Kidney (tissue), 13 donors: ENCODE measurements at regions not wholly inside any gene's neighbourhood (a gene's known extent, or its start where the extent isn't known, plus 50 kb on each side); places are given as distances from the start of the nearest gene placed in this dataset.

Source experiments
- DNase-seq, 5 donors: peaks; one replicate each; pipeline ENCODE4 v3.0.0-alpha.2; 2013 to 2020
- FAIRE-seq: peaks from 2 replicates; lab custom pipeline; 2012; peaks lifted over from hg19 to GRCh38; lab: Jason Lieb, UNC
- H3K27ac ChIP-seq, 2 donors: one replicate each; pipeline ENCODE4 v1.7.0; 2013; ENCODE audit warnings: low read depth in 2 of 2, low read length in 2 of 2, inconsistent platforms in 1 of 2
- H3K27me3 ChIP-seq: one replicate; pipeline ENCODE4 v1.7.1; 2013; ENCODE audit warnings: low read length, inconsistent platforms; ENCODE audit not compliant: control insufficient read depth, insufficient read depth
- H3K36me3 ChIP-seq, 3 donors: one replicate each; pipeline versions ENCODE4 v1.7.0 to v1.7.1; 2013; ENCODE audit warnings: low read length in 3 of 3, control low read depth in 1 of 3, inconsistent platforms in 1 of 3; ENCODE audit not compliant: insufficient read depth in 3 of 3, control insufficient read depth in 2 of 3
- H3K4me1 ChIP-seq, 3 donors: one replicate each; pipeline versions ENCODE4 v1.7.0 to v1.7.1; 2013; ENCODE audit warnings: low read length in 3 of 3, inconsistent platforms in 1 of 3, low read depth in 1 of 3; ENCODE audit not compliant: control insufficient read depth in 2 of 3, insufficient read depth in 2 of 3
- H3K4me3 ChIP-seq, 3 donors: one replicate each; pipeline versions ENCODE4 v1.7.0 to v1.8.1; 2013; ENCODE audit warnings: low read length in 3 of 3, control low read depth in 1 of 3, inconsistent platforms in 1 of 3
- H3K9ac ChIP-seq, 3 donors: one replicate each; pipeline versions ENCODE4 v1.7.0 to v1.7.1; 2013; ENCODE audit warnings: low read length in 3 of 3, control low read depth in 1 of 3, inconsistent platforms in 1 of 3
- H3K9me3 ChIP-seq, 3 donors: one replicate each; pipeline versions ENCODE4 v1.7.0 to v1.7.1; 2013; ENCODE audit warnings: low read length in 3 of 3, control low read depth in 1 of 3, inconsistent platforms in 1 of 3; ENCODE audit not compliant: control insufficient read depth in 2 of 3, insufficient read depth in 1 of 3
- CTCF ChIP-seq: IDR thresholded peaks from 3 replicates; pipeline ENCODE4 v1.5.1; 2012; ENCODE audit warnings: mild to moderate bottlenecking, moderate library complexity, borderline replicate concordance; ENCODE audit not compliant: insufficient read depth; ENCODE audit errors: extremely low read depth
- intact Hi-C: fragments of 100-400 bp; cut with DNase I; formaldehyde crosslinking; loops from one replicate; pipeline ENCODE4 v1.11.1; 2022
- donor health status: control.
- donor health status: control.
- donor health status: control.
- donor health status: control.
- donor health status: control.
- donor health status: DM: yes; HTN: yes; CAD: no.
- donor health status: Normal renal cell carcinoma (clear cell type).

GRCh38 chr2:67570611-67571010, 173.5 kb downstream of the ETAA1 start:
- DNase-seq (no peak), FAIRE-seq (no peak)
- Histone ChIP-seq H3K9me3 (no peaks in the 10 kb centered on the region), H3K27me3 (no peaks in the 10 kb centered on the region), H3K36me3 (no peaks in the 10 kb centered on the region), H3K9ac (no peak overlapping the region), H3K4me3 (no peak overlapping the region), H3K4me1 (no peaks in the 10 kb centered on the region), H3K27ac (no peak overlapping the region)
- intact Hi-C loops = no loop called here
- TF ChIP-seq CTCF = no peak

DNA sequence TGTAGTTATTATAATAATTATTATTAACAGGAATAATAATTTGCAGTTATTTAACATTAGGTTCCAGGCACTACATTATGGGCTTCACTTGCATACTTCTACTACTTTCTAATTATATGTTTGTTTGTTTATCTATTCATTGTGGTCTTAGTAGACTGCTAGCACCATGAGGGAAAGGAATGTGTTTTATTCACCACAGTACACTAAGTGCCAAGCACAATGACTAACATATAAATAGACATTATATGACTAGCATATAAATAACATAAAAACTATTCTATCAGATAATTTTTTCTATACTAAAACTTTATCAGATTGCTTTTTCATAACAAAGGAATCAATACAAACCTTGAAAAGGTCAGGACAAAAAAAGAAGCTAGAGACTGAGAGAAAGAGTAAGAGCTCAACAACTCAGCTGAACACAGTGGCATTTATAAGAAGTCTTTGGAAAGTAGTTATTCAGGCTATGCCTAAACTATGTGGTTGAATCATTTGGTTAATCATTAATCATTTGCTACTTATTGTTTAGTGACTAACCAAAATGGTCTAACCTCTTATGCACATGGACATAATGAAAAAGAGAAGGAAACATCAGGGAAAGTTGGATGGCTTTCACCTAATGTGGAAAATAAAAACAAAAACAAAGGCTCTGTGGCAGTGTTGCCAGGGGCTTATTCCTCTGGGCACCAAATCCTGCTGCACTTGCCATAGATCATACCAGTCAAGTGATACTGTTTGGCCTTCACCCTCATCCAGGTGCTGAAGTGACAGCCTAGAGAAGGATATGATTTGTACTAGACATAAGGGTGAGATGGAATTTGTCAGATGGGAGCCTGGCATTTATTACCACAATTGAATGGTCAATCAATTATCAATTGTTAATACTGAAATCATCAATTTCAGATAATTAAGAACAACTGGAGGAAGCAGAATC, 174.9 kb downstream of the ETAA1 start:
- Histone ChIP-seq H3K36me3 (no peaks in the 10 kb centered on the region), H3K27ac (no peak overlapping the region), H3K4me3 (no peak overlapping the region), H3K4me1 (no peaks in the 10 kb centered on the region), H3K27me3 (no peaks in the 10 kb centered on the region), H3K9me3 (no peaks in the 10 kb centered on the region), H3K9ac (no peak overlapping the region)
- no peak for TF ChIP-seq CTCF
- DNase-seq (peak in 2 of 5 donors; percentile 47 to 72), FAIRE-seq (peak; percentile 35)
- intact Hi-C loops = no loop called here

DNA sequence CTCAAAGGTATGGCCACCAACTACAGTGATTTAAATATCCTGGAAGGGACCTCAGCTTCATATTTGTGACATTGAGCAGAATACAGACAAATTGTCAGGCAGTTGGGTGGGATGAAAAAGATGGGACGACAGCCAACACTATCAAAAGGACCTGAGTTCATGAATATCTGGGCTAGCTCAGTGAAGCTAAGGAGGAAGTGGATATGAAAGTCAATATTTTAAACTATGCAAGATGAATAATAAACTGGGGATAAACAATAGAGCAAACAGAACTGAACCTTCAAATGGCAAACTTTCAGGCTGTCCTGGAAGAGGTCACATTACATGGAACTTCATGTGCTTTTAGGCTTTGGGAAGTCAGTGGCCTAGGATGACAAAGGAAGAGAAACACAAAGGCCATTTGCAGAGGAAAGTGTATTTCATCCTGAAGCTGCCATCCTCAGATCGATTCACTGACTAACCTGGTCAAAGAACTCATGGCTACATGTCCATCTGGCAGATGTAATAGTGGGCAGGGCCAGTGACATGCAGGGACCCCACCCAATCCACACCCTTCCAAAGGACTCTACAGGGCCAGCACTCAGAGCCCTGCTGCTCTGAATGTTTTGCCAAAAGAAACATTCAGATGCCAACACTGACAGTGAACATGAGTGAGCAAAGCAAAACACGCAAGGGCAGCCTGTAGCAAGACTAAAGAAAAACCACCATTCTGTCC, 175.7 kb downstream of the ETAA1 start:
- intact Hi-C loops = no loop called here
- no peak overlapping the region for H3K27ac ChIP-seq
- DNase-seq (no peak), FAIRE-seq (no peak)
- no peaks in the 10 kb centered on the region for H3K4me1 ChIP-seq
- no peak for TF ChIP-seq CTCF
- no peaks in the 10 kb centered on the region for H3K36me3 ChIP-seq
- no peaks in the 10 kb centered on the region for H3K27me3 ChIP-seq
- H3K4me3 ChIP-seq = no peak overlapping the region
- H3K9me3 ChIP-seq = no peaks in the 10 kb centered on the region
- no peak overlapping the region for H3K9ac ChIP-seq
